Kidney (tissue), 13 donors: ENCODE measurements at regions not wholly inside any gene's neighbourhood (a gene's known extent, or its start where the extent isn't known, plus 50 kb on each side); places are given as distances from the start of the nearest gene placed in this dataset.

Experiments used
- DNase-seq, 5 donors: peaks; one replicate each; pipeline ENCODE4 v3.0.0-alpha.2; 2013 to 2020
- FAIRE-seq: peaks from 2 replicates; lab custom pipeline; 2012; peaks lifted over from hg19 to GRCh38; lab: Jason Lieb, UNC
- H3K27ac ChIP-seq, 2 donors: one replicate each; pipeline ENCODE4 v1.7.0; 2013; ENCODE audit warnings: low read depth in 2 of 2, low read length in 2 of 2, inconsistent platforms in 1 of 2
- H3K27me3 ChIP-seq: one replicate; pipeline ENCODE4 v1.7.1; 2013; ENCODE audit warnings: low read length, inconsistent platforms; ENCODE audit not compliant: control insufficient read depth, insufficient read depth
- H3K36me3 ChIP-seq, 3 donors: one replicate each; pipeline versions ENCODE4 v1.7.0 to v1.7.1; 2013; ENCODE audit warnings: low read length in 3 of 3, control low read depth in 1 of 3, inconsistent platforms in 1 of 3; ENCODE audit not compliant: insufficient read depth in 3 of 3, control insufficient read depth in 2 of 3
- H3K4me1 ChIP-seq, 3 donors: one replicate each; pipeline versions ENCODE4 v1.7.0 to v1.7.1; 2013; ENCODE audit warnings: low read length in 3 of 3, inconsistent platforms in 1 of 3, low read depth in 1 of 3; ENCODE audit not compliant: control insufficient read depth in 2 of 3, insufficient read depth in 2 of 3
- H3K4me3 ChIP-seq, 3 donors: one replicate each; pipeline versions ENCODE4 v1.7.0 to v1.8.1; 2013; ENCODE audit warnings: low read length in 3 of 3, control low read depth in 1 of 3, inconsistent platforms in 1 of 3
- H3K9ac ChIP-seq, 3 donors: one replicate each; pipeline versions ENCODE4 v1.7.0 to v1.7.1; 2013; ENCODE audit warnings: low read length in 3 of 3, control low read depth in 1 of 3, inconsistent platforms in 1 of 3
- H3K9me3 ChIP-seq, 3 donors: one replicate each; pipeline versions ENCODE4 v1.7.0 to v1.7.1; 2013; ENCODE audit warnings: low read length in 3 of 3, control low read depth in 1 of 3, inconsistent platforms in 1 of 3; ENCODE audit not compliant: control insufficient read depth in 2 of 3, insufficient read depth in 1 of 3
- CTCF ChIP-seq: IDR thresholded peaks from 3 replicates; pipeline ENCODE4 v1.5.1; 2012; ENCODE audit warnings: mild to moderate bottlenecking, moderate library complexity, borderline replicate concordance; ENCODE audit not compliant: insufficient read depth; ENCODE audit errors: extremely low read depth
- intact Hi-C: fragments of 100-400 bp; cut with DNase I; formaldehyde crosslinking; loops from one replicate; pipeline ENCODE4 v1.11.1; 2022
- donor health status: control.
- donor health status: control.
- donor health status: control.
- donor health status: control.
- donor health status: control.
- donor health status: DM: yes; HTN: yes; CAD: no.
- donor health status: Normal renal cell carcinoma (clear cell type).

- Histone ChIP-seq H3K9me3 (no peaks in the 10 kb centered on the region), H3K36me3 (no peaks in the 10 kb centered on the region), H3K9ac (no peak overlapping the region), H3K27ac (no peak overlapping the region), H3K4me1 (no peaks in the 10 kb centered on the region), H3K27me3 (no peaks in the 10 kb centered on the region), H3K4me3 (no peak overlapping the region)
- FAIRE-seq: no peak
- DNase-seq: peak in 3 of 5 donors; percentile 5 to 49 (median 31)
- intact Hi-C loops: no loop called here
- TF ChIP-seq CTCF: no peak
Observed at GRCh38 chr10:131812736-131813604, 87.8 kb upstream of the PPP2R2D start.

GRCh38 chr10:131814567-131815265, 86.1 kb upstream of the PPP2R2D start:
- FAIRE-seq: no peak
- H3K27ac ChIP-seq: no peak overlapping the region
- no peaks in the 10 kb centered on the region for H3K9me3 ChIP-seq
- peak in 2 of 5 donors; percentile 8 to 55 for DNase-seq
- no peak overlapping the region for H3K4me3 ChIP-seq
- no peaks in the 10 kb centered on the region for H3K27me3 ChIP-seq
- no peak for TF ChIP-seq CTCF
- H3K4me1 ChIP-seq: no peaks in the 10 kb centered on the region
- H3K36me3 ChIP-seq: no peaks in the 10 kb centered on the region
- intact Hi-C loops: no loop called here
- H3K9ac ChIP-seq: no peak overlapping the region

- no peak for TF ChIP-seq CTCF
- intact Hi-C loops: no loop called here
- no peaks in the 10 kb centered on the region for H3K4me1 ChIP-seq
- DNase-seq: peak in 3 of 5 donors; percentile 26 to 60 (median 46)
- H3K9ac ChIP-seq: no peak overlapping the region
- no peak for FAIRE-seq
- no peak overlapping the region for H3K27ac ChIP-seq
- no peaks in the 10 kb centered on the region for H3K36me3 ChIP-seq
- no peak overlapping the region for H3K4me3 ChIP-seq
- no peaks in the 10 kb centered on the region for H3K27me3 ChIP-seq
- H3K9me3 ChIP-seq: no peaks in the 10 kb centered on the region
Observed at GRCh38 chr10:131815266-131816156, 85.3 kb upstream of the PPP2R2D start.
